ENCODE measurements at regions not wholly inside any gene's neighbourhood (a gene's known extent, or its start where the extent isn't known, plus 50 kb on each side); places are given as distances from the start of the nearest gene placed in this dataset.

DNA sequence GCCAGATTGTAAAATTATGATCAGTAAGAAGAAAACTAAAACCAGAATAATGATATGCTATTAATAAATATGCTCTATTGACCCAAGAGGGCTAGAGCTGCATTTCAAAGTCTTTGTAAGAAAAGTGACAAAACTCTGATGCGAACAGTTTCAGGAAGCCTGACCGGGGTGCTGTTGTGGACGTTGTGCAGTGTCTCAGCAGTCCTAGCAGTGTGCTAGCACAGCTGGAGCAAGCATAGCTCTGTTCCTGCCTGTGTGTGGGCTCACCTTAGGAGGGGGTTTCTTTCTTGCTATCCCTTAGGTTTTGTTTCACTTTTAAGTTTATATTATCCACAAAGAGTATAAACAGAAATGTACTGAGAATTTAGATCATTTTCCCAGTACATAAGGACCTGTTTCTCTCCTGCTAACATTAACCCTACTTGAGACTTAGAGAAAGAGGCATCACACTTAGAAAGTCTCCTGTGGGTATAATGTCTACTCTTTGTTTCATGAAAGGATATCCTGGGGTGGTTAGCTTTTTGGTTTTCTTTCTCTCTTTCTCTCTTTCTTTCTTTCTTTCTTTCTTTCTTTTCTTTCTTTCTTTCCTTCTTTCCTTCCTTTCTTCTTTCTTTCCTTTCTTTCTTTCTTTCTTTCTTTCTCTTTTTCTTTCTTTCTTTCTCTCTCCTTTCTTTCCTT lies 124.5 kb downstream of the TMEM182 start:
- H2BK120ac ChIP-seq (ENCODE audit: low read depth, low read length, poor library complexity, severe bottlenecking): no peak overlapping the region
- no peak overlapping the region for H2BK5ac ChIP-seq (ENCODE audit: insufficient read length, low read length)
- H3K18ac ChIP-seq (ENCODE audit: insufficient read length, low read depth, low read length): no peak overlapping the region
- Mint-ChIP-seq H3K4me3 (no peak overlapping the region), H3K36me3 (ENCODE audit: insufficient read depth in 1 of 3, low read depth in 3 of 3) (peaks cover 0 to 4% (median 0%) of the 10 kb centered on the region in 3 experiments; a peak in 3 of 7 replicates), H3K4me1 (no peaks in the 10 kb centered on the region), H3K27ac (no peak overlapping the region; a peak in 2 of 7 replicates), H3K9me3 (peaks cover 2% of the 10 kb centered on the region in 2 experiments; a peak in 2 of 5 replicates), H3K27me3 (ENCODE audit: low read depth) (no peaks in the 10 kb centered on the region)
- no peak overlapping the region for H2BK15ac ChIP-seq (ENCODE audit: low read depth, low read length)
- H2AK5ac ChIP-seq (ENCODE audit: insufficient read length, low read length): no peak overlapping the region
- WGBS (ENCODE audit: extremely low coverage, insufficient read length, low lambda C conversion rate): no CpG with 5 or more reads among the region's 3 CpGs
- no peak overlapping the region for H2BK20ac ChIP-seq (ENCODE audit: low read depth, low read length, poor library complexity, severe bottlenecking)
- no peak overlapping the region for H3T11ph ChIP-seq (ENCODE audit: low read length)
- H4K91ac ChIP-seq (ENCODE audit: insufficient read length, low read depth, low read length): no peak overlapping the region
- H3K4ac ChIP-seq (ENCODE audit: low read depth, low read length): no peak overlapping the region
- H3K79me2 ChIP-seq (ENCODE audit: insufficient read depth, low read length): no peaks in the 10 kb centered on the region
- no peaks in the 10 kb centered on the region for H3K27me3 ChIP-seq (ENCODE audit: insufficient read depth, low read length)
- H3K56ac ChIP-seq (ENCODE audit: insufficient read length, low read depth, low read length): no peak overlapping the region
- H4K5ac ChIP-seq (ENCODE audit: insufficient read length, low read depth, low read length): no peak overlapping the region
- H3K9ac ChIP-seq (ENCODE audit: extremely low read depth, insufficient read length, low read length): no peak overlapping the region
- no peak overlapping the region for H3K27ac ChIP-seq (ENCODE audit: insufficient read length, low read depth, low read length)
- DNase-seq: no peak
- H3K14ac ChIP-seq (ENCODE audit: insufficient read depth, low read length): no peak overlapping the region
- TF ChIP-seq, protein P1, sequence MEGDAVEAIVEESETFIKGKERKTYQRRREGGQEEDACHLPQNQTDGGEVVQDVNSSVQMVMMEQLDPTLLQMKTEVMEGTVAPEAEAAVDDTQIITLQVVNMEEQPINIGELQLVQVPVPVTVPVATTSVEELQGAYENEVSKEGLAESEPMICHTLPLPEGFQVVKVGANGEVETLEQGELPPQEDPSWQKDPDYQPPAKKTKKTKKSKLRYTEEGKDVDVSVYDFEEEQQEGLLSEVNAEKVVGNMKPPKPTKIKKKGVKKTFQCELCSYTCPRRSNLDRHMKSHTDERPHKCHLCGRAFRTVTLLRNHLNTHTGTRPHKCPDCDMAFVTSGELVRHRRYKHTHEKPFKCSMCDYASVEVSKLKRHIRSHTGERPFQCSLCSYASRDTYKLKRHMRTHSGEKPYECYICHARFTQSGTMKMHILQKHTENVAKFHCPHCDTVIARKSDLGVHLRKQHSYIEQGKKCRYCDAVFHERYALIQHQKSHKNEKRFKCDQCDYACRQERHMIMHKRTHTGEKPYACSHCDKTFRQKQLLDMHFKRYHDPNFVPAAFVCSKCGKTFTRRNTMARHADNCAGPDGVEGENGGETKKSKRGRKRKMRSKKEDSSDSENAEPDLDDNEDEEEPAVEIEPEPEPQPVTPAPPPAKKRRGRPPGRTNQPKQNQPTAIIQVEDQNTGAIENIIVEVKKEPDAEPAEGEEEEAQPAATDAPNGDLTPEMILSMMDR (conservative IDR thresholded peaks at IDR 0.05): no peak
- H4K8ac ChIP-seq (replicated peaks; ENCODE audit: insufficient read length, low read depth, low read length): no peak overlapping the region
- H2BK12ac ChIP-seq (ENCODE audit: insufficient read length, low read depth, low read length): no peak overlapping the region
- H3K23me2 ChIP-seq (ENCODE audit: insufficient read length, low read depth, low read length, poor library complexity, severe bottlenecking): no peaks in the 10 kb centered on the region
- H3K9me3 ChIP-seq (ENCODE audit: control insufficient read depth, low read depth, low read length): no peaks in the 10 kb centered on the region
- no peaks in the 10 kb centered on the region for H3K4me1 ChIP-seq (ENCODE audit: insufficient read depth, low read length)
- H3K23ac ChIP-seq (ENCODE audit: insufficient read length, low read depth, low read length): no peak overlapping the region
- H4K20me1 ChIP-seq (ENCODE audit: control insufficient read depth, insufficient read depth, insufficient read length): no peaks in the 10 kb centered on the region
- H3K4me2 ChIP-seq (ENCODE audit: insufficient read depth, insufficient read length, low read length): no peak overlapping the region
- no peaks in the 10 kb centered on the region for H3K79me1 ChIP-seq (ENCODE audit: insufficient read depth, low read depth, low read length, poor library complexity, severe bottlenecking)
- no peak overlapping the region for H2AFZ ChIP-seq (ENCODE audit: low read length)

Data from H9 (cell line).